ENCODE measurements at regions not wholly inside any gene's neighbourhood (a gene's known extent, or its start where the extent isn't known, plus 50 kb on each side); places are given as distances from the start of the nearest gene placed in this dataset.

GRCh38 chr4:136653640-136654406, 878.5 kb downstream of the PCDH18 start:
- no peak for DNase-seq (ENCODE audit: low spot score)

GRCh38 chr4:136651932-136652331, 880.4 kb downstream of the PCDH18 start:
- no peak for DNase-seq (ENCODE audit: low spot score)

- DNase-seq (ENCODE audit: low spot score) = no peak
Measured at GRCh38 chr4:136651278-136651667, 881.0 kb downstream of the PCDH18 start.

- DNase-seq (ENCODE audit: low spot score) = no peak
Measured at GRCh38 chr4:136650541-136651277, 881.6 kb downstream of the PCDH18 start.

- no peak for DNase-seq (ENCODE audit: low spot score)
Measured at GRCh38 chr4:136644279-136644678, 888.0 kb downstream of the PCDH18 start.

GRCh38 chr4:136643416-136643815, 888.9 kb downstream of the PCDH18 start:
- DNase-seq (ENCODE audit: low spot score) = no peak

- DNase-seq (ENCODE audit: low spot score) = peak; percentile 7
Measured at GRCh38 chr4:136637071-136637777, 895.1 kb downstream of the PCDH18 start.

GRCh38 chr4:136636155-136636554, 896.1 kb downstream of the PCDH18 start:
- DNase-seq (ENCODE audit: low spot score) = no peak

- no peak for DNase-seq (ENCODE audit: low spot score)
Measured at GRCh38 chr4:136634121-136634520, 898.2 kb downstream of the PCDH18 start.

GRCh38 chr4:136599890-136600289, 932.4 kb downstream of the PCDH18 start:
- DNase-seq (ENCODE audit: low spot score) = no peak

GRCh38 chr4:136590440-136590839, 941.9 kb downstream of the PCDH18 start:
- DNase-seq (ENCODE audit: low spot score) = no peak

GRCh38 chr4:136583567-136583966, 948.7 kb downstream of the PCDH18 start:
- no peak for DNase-seq (ENCODE audit: low spot score)

- DNase-seq (ENCODE audit: low spot score) = no peak
Measured at GRCh38 chr4:136581119-136581518, 951.2 kb downstream of the PCDH18 start.

GRCh38 chr4:136575146-136575545, 957.1 kb downstream of the PCDH18 start:
- DNase-seq (ENCODE audit: low spot score) = no peak

- DNase-seq (ENCODE audit: low spot score) = no peak
Measured at GRCh38 chr4:136573460-136573859, 958.8 kb downstream of the PCDH18 start.

- DNase-seq (ENCODE audit: low spot score) = no peak
Measured at GRCh38 chr4:136571315-136571714, 961.0 kb downstream of the PCDH18 start.

- DNase-seq (ENCODE audit: low spot score) = no peak
Measured at GRCh38 chr4:136562834-136563233, 969.5 kb downstream of the PCDH18 start.

- no peak for DNase-seq (ENCODE audit: low spot score)
Measured at GRCh38 chr4:136558940-136559494, 973.3 kb downstream of the PCDH18 start.

- no peak for DNase-seq (ENCODE audit: low spot score)
Measured at GRCh38 chr4:136557396-136557795, 974.9 kb downstream of the PCDH18 start.

- no peak for DNase-seq (ENCODE audit: low spot score)
Measured at GRCh38 chr4:136554033-136554432, 978.3 kb downstream of the PCDH18 start.

- no peak for DNase-seq (ENCODE audit: low spot score)
Measured at GRCh38 chr4:136551753-136552152, 980.5 kb downstream of the PCDH18 start.

- no peak for DNase-seq (ENCODE audit: low spot score)
Measured at GRCh38 chr4:136540747-136541146, 991.5 kb downstream of the PCDH18 start.

- no peak for DNase-seq (ENCODE audit: low spot score)
Measured at GRCh38 chr4:136528131-136528530, 1004.2 kb downstream of the PCDH18 start.
